ENCODE measurements at regions not wholly inside any gene's neighbourhood (a gene's known extent, or its start where the extent isn't known, plus 50 kb on each side); places are given as distances from the start of the nearest gene placed in this dataset.

GRCh38 chrX:122788216-122788615 lies 395.9 kb upstream of the GRIA3 start:
- ChIA-PET SMC1A (ENCODE audit: uncharacterized antibody, unreplicated experiment) (interaction anchor here (1.3 kb wide), 1 partner anchor 9 kb away, joined by 3 read pairs; no protein-coding TSS in a partner anchor), CTCF (interaction anchor here (0.6 to 0.8 kb wide), 3 partner anchors 15 to 925 kb away, joined by 3 to 4 read pairs (median 3); no protein-coding TSS in a partner anchor), RAD21 (ENCODE audit: unreplicated experiment) (no interaction called here), POLR2A (no interaction called here)
- Histone ChIP-seq H3K27me3 (replicated peaks in 1 of 2; ENCODE audit: control insufficient read depth in 2 of 2, insufficient read depth in 2 of 2, low read length in 1 of 2) (no peaks in the 10 kb centered on the region), H3K36me3 (ENCODE audit: control insufficient read depth in 2 of 2, insufficient read depth in 2 of 2, low read length in 1 of 2) (no peaks in the 10 kb centered on the region), H3K9ac (ENCODE audit: control insufficient read depth, insufficient read depth, low read length) (no peak overlapping the region), H4K20me1 (ENCODE audit: control insufficient read depth, insufficient read depth) (no peaks in the 10 kb centered on the region), H3K79me2 (ENCODE audit: control insufficient read depth, insufficient read depth, low read length) (no peaks in the 10 kb centered on the region), H3K27ac (ENCODE audit: control insufficient read depth, insufficient read depth) (no peak overlapping the region), H3K4me3 (no peak overlapping the region), H3K4me1 (ENCODE audit: control insufficient read depth, insufficient read depth, low read length) (no peaks in the 10 kb centered on the region), H3K9me3 (replicated peaks; ENCODE audit: control insufficient read depth, insufficient read depth, low read length) (no peaks in the 10 kb centered on the region), H2AFZ (ENCODE audit: control insufficient read depth, low read depth, low read length) (no peak overlapping the region), H3K4me2 (ENCODE audit: control insufficient read depth, insufficient read depth) (no peak overlapping the region)
- DNase-seq (ENCODE audit: low read depth, low spot score) (no peak), FAIRE-seq (no peak), ATAC-seq (no peak)
- WGBS (ENCODE audit: insufficient coverage, insufficient replicate concordance, low lambda C conversion rate, missing lambda C conversion rate), result 3% methylated on average over 2 of the region's 2 CpGs
- in situ Hi-C loops (cut with MboI), result no loop called here
- intact Hi-C loops (cut with micrococcal nuclease; ENCODE audit: unreplicated experiment), result no loop called here
- BruUV-seq (replicated peaks), result no TSS peak
- no peak for TF ChIP-seq KLF5 (IDR thresholded peaks at IDR 0.05; ENCODE audit: partially characterized antibody)
- TF ChIP-seq ZNF207 (IDR thresholded peaks at IDR 0.05; ENCODE audit: borderline replicate concordance), result no peak
- no peak for TF ChIP-seq POLR2AphosphoS2 (IDR thresholded peaks at IDR 0.05; ENCODE audit: low read depth, low read length)
- TF ChIP-seq DPF2 (IDR thresholded peaks at IDR 0.05), result no peak
- no peak for TF ChIP-seq EED (IDR thresholded peaks at IDR 0.05; ENCODE audit: low read depth)
- no peak for TF ChIP-seq CREB1 (IDR thresholded peaks at IDR 0.05; ENCODE audit: low read depth)
- TF ChIP-seq, protein P1, sequence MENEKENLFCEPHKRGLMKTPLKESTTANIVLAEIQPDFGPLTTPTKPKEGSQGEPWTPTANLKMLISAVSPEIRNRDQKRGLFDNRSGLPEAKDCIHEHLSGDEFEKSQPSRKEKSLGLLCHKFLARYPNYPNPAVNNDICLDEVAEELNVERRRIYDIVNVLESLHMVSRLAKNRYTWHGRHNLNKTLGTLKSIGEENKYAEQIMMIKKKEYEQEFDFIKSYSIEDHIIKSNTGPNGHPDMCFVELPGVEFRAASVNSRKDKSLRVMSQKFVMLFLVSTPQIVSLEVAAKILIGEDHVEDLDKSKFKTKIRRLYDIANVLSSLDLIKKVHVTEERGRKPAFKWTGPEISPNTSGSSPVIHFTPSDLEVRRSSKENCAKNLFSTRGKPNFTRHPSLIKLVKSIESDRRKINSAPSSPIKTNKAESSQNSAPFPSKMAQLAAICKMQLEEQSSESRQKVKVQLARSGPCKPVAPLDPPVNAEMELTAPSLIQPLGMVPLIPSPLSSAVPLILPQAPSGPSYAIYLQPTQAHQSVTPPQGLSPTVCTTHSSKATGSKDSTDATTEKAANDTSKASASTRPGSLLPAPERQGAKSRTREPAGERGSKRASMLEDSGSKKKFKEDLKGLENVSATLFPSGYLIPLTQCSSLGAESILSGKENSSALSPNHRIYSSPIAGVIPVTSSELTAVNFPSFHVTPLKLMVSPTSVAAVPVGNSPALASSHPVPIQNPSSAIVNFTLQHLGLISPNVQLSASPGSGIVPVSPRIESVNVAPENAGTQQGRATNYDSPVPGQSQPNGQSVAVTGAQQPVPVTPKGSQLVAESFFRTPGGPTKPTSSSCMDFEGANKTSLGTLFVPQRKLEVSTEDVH (IDR thresholded peaks at IDR 0.05; ENCODE audit: low read depth, partially characterized antibody), result no peak
- no peak for TF ChIP-seq SMARCA5 (IDR thresholded peaks at IDR 0.05)
- TF ChIP-seq HSF1 (IDR thresholded peaks at IDR 0.05; ENCODE audit: low read depth, low read length), result no peak
- no peak for TF ChIP-seq HDAC2 (IDR thresholded peaks at IDR 0.05)
- TF ChIP-seq, protein P2, sequence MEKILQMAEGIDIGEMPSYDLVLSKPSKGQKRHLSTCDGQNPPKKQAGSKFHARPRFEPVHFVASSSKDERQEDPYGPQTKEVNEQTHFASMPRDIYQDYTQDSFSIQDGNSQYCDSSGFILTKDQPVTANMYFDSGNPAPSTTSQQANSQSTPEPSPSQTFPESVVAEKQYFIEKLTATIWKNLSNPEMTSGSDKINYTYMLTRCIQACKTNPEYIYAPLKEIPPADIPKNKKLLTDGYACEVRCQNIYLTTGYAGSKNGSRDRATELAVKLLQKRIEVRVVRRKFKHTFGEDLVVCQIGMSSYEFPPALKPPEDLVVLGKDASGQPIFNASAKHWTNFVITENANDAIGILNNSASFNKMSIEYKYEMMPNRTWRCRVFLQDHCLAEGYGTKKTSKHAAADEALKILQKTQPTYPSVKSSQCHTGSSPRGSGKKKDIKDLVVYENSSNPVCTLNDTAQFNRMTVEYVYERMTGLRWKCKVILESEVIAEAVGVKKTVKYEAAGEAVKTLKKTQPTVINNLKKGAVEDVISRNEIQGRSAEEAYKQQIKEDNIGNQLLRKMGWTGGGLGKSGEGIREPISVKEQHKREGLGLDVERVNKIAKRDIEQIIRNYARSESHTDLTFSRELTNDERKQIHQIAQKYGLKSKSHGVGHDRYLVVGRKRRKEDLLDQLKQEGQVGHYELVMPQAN (conservative IDR thresholded peaks at IDR 0.05), result no peak
- no peak for TF ChIP-seq CUX1 (IDR thresholded peaks at IDR 0.05; ENCODE audit: insufficient replicate concordance, low read depth, low read length)
- no peak for TF ChIP-seq SP1 (IDR thresholded peaks at IDR 0.05; ENCODE audit: low read depth, low read length)
- no peak for TF ChIP-seq ZNF274 (IDR thresholded peaks at IDR 0.05; ENCODE audit: insufficient read depth, insufficient read length)
- TF ChIP-seq SIX5 (IDR thresholded peaks at IDR 0.05; ENCODE audit: low read depth, low read length, severe bottlenecking), result no peak

Measured in GM12878 (cell line).